ENCODE measurements at regions not wholly inside any gene's neighbourhood (a gene's known extent, or its start where the extent isn't known, plus 50 kb on each side); places are given as distances from the start of the nearest gene placed in this dataset.

DNA sequence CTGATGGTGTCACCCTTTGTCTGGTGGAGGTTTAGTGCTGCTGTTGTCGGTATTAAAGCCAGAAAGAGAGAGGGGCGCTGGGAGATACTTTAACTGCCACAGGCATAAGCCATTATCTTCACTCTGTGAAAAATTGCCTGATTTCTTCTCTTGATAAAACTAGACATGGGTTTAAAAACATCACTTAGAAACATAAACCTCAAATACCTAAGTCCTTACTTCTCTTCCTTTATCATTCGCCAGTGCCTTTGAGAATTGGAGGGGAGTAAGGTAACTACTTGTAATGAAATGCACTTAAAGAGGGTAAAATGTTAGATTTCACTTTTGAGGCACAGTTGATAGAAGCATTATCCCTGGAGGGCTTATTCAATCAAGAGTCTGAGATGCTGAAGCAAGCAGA lies 434.5 kb downstream of the OLFM4 start:
- DNase-seq (ENCODE audit: insufficient read length, low spot score) (no peak), FAIRE-seq (no peak)

DNA sequence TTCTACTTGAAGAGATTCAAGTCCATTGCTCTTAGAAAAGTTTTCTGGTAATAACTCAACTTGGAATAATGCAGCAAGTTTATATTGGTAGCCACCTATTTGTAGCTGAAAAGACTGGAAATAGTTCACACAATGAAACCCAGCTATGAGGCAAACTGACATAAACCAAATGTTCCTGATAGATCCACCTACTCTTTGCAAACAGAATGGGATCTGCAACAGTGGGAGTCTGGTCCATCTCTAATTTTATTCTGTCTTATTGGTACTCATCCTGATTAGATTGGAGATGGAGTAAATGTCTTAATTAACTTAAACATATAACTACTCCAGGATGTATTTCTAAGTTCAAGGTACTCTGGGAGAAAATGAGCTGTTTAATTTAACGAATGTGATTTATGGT lies 438.0 kb downstream of the OLFM4 start:
- FAIRE-seq, result no peak
- no peak for DNase-seq (ENCODE audit: insufficient read length, low spot score)

DNA sequence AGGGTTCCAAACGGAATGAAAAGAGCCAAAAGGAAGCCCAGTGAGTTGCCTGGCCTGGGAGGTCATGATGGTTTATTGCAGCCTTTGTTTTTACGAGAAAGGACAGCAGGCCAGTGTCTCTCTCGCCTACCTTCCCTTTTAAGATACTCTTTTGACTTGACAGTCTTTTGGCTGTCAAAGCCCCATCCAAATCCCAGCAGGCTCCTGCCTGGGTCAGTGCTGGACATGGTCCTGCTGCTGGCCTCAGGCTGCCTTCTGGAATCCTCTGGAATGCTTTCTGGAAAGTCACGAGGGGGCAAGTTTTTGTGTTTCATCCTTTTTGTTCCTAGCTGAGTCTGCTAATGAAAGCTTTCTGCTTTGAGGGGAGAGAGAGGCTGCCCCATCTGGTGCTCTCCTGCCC lies 444.8 kb downstream of the OLFM4 start:
- FAIRE-seq (no peak), DNase-seq (ENCODE audit: insufficient read length, low spot score) (no peak)

- DNase-seq (ENCODE audit: insufficient read length, low spot score), result no peak
- FAIRE-seq, result no peak
Measured at GRCh38 chr13:53474878-53475277, 446.3 kb downstream of the OLFM4 start.

DNA sequence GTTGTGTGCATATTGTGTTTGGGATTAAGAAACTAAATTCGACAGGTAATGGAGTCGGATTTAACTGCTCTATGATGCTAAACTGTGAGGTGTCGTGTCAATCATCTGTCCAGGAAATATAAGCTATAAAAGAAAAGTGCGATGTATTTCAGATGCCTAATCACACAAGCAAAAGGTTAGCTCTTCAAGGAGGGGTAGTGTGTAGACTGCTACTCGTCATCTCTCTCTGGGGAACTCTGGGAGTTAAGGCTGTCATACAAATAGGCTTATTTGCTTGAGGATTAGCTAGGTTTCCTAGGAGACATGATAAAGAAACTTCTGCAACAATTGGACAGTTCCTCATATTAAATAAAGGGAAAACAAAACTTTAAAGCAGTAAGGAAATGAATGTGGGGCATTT lies 462.1 kb downstream of the OLFM4 start:
- no peak for DNase-seq (ENCODE audit: insufficient read length, low spot score)
- FAIRE-seq, result no peak

- no peak for FAIRE-seq
- DNase-seq (ENCODE audit: insufficient read length, low spot score), result no peak
Measured at GRCh38 chr13:53494406-53494805, 465.8 kb downstream of the OLFM4 start.

- no peak for FAIRE-seq
- no peak for DNase-seq (ENCODE audit: insufficient read length, low spot score)
Measured at GRCh38 chr13:53499576-53500133, 471.0 kb downstream of the OLFM4 start.

- FAIRE-seq (no peak), DNase-seq (ENCODE audit: insufficient read length, low spot score) (no peak)
Measured at GRCh38 chr13:53501387-53501786, 472.8 kb downstream of the OLFM4 start.

GRCh38 chr13:53507741-53508140 lies 479.1 kb downstream of the OLFM4 start:
- FAIRE-seq (no peak), DNase-seq (ENCODE audit: insufficient read length, low spot score) (no peak)

DNA sequence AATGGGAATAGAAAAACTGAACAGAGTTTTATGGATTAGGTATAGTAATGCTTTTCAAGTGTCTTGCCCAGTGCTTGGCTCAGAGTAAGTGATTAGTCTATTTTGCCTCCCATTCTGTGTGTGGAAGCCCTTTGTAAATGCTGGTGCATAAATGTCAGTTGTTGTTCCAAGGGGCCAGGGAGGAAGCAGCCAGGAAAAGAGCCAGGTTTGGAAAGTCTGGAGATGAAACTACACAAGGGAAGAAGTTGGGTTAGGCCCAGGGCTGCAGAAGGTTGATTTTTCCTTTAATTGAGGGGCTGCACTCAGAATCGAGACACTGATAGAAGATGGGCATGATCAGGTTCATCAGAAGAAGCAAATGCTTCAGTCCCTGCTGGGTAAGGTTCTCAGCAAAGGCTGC lies 484.0 kb downstream of the OLFM4 start:
- DNase-seq (ENCODE audit: insufficient read length, low spot score), result no peak
- no peak for FAIRE-seq

- FAIRE-seq (no peak), DNase-seq (ENCODE audit: insufficient read length, low spot score) (no peak)
Measured at GRCh38 chr13:53513226-53513625, 484.6 kb downstream of the OLFM4 start.

DNA sequence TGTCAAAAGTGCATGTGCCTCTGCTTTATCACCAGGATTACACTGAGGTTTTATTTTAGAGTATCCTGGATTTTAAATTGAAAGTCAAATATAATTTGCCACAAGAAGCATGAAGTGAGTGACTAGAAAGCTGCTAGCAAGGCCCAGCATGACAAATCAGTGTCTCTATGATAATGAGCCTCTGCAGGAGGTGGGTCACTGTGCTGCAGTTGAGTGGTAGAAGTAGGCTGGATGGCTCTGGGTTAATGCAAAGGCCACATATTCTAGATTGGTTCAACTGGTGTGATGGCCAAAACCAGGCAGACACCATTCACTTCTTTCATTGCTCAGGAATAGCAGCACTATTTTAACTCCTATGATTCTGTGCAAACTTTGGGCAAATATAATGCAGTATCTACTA lies 491.5 kb downstream of the OLFM4 start:
- DNase-seq (ENCODE audit: insufficient read length, low spot score) (no peak), FAIRE-seq (no peak)

- FAIRE-seq, result no peak
- no peak for DNase-seq (ENCODE audit: insufficient read length, low spot score)
Measured at GRCh38 chr13:53522034-53522433, 493.4 kb downstream of the OLFM4 start.

GRCh38 chr13:53537586-53537985 lies 509.0 kb downstream of the OLFM4 start:
- DNase-seq (ENCODE audit: insufficient read length, low spot score) (no peak), FAIRE-seq (no peak)

GRCh38 chr13:53545340-53545941 lies 516.8 kb downstream of the OLFM4 start:
- FAIRE-seq (no peak), DNase-seq (ENCODE audit: insufficient read length, low spot score) (no peak)

- DNase-seq (ENCODE audit: insufficient read length, low spot score) (no peak), FAIRE-seq (no peak)
Measured at GRCh38 chr13:53560556-53560955, 531.9 kb downstream of the OLFM4 start.

- FAIRE-seq (no peak), DNase-seq (ENCODE audit: insufficient read length, low spot score) (no peak)
Measured at GRCh38 chr13:53562419-53562818, 533.8 kb downstream of the OLFM4 start.

DNA sequence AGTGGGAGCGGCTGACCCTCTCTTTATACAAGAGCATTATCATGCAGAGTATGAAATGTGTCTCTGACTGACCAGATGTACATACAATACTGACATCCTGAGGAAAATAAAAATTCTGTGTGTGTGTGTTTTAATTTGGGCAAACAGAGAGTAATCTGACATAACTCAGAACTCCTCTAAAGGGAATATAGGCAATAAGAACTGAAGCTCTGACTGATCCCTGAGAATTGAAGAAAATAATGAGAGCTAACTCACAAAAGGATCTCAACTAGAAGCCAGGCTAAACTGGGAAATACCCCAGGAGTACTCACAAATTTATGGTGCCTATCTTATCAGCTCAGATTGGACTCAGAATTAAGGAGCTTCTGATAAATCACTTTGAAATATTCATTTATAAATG lies 539.9 kb downstream of the OLFM4 start:
- DNase-seq (ENCODE audit: insufficient read length, low spot score) (no peak), FAIRE-seq (no peak)

- no peak for DNase-seq (ENCODE audit: insufficient read length, low spot score)
- no peak for FAIRE-seq
Measured at GRCh38 chr13:53569453-53569852, 540.8 kb downstream of the OLFM4 start.

- DNase-seq (ENCODE audit: insufficient read length, low spot score), result no peak
- no peak for FAIRE-seq
Measured at GRCh38 chr13:53601113-53601512, 572.5 kb downstream of the OLFM4 start.

GRCh38 chr13:53605326-53605725 lies 576.7 kb downstream of the OLFM4 start:
- FAIRE-seq, result no peak

GRCh38 chr13:53612200-53612599 lies 583.6 kb downstream of the OLFM4 start:
- FAIRE-seq, result no peak

More at GRCh38 chr13:53605326-53605725, 576.7 kb downstream of the OLFM4 start:
- DNase-seq (ENCODE audit: insufficient read length, low spot score), result no peak

GRCh38 chr13:53622456-53622855 lies 593.8 kb downstream of the OLFM4 start:
- FAIRE-seq, result no peak

More at GRCh38 chr13:53612200-53612599, 583.6 kb downstream of the OLFM4 start:
- no peak for DNase-seq (ENCODE audit: insufficient read length, low spot score)

More at GRCh38 chr13:53622456-53622855, 593.8 kb downstream of the OLFM4 start:
- DNase-seq (ENCODE audit: insufficient read length, low spot score), result no peak

All from HTR-8/SVneo (cell line).